PC-3 (cell line): ENCODE measurements at regions not wholly inside any gene's neighbourhood (a gene's known extent, or its start where the extent isn't known, plus 50 kb on each side); places are given as distances from the start of the nearest gene placed in this dataset.

Source experiments
- ATAC-seq: fragments of 200-7000 bp; cut with Tn5 transposase; 2 replicates; pipeline ENCODE4 v1.9.1; 2020; ENCODE audit warnings: mild to moderate bottlenecking, moderate library complexity
- BruUV-seq: library from RNA; stranded (reverse); fragments of 400-500 nt; replicated peaks from 2 replicates; lab custom pipeline; 2021; lab: Mats Ljungman, UMichigan
- CTCF ChIA-PET: fragments of 300-600 bp; sonication (Branson Sonifier 250); formaldehyde crosslinking; loops from one replicate; lab custom pipeline; 2022; ENCODE audit warnings: antibody characterized with exemption; lab: Charles Lee
- POLR2A ChIA-PET: fragments of 300-600 bp; sonication (Branson Sonifier 250); formaldehyde crosslinking; loops from one replicate; lab custom pipeline; 2022; ENCODE audit warnings: antibody characterized with exemption; ENCODE audit not compliant: unreplicated experiment; lab: Charles Lee
- DNase-seq: peaks from one replicate; pipeline ENCODE4 v3.0.0-alpha.2; 2015
- H2AFZ ChIP-seq: fragments of 300-600 bp; sonication (generic); 2 replicates; pipeline ENCODE4 v1.6.0; 2016; ENCODE audit warnings: antibody characterized with exemption, low read length
- H3F3A ChIP-seq: fragments of 300-600 bp; sonication (generic); one replicate; pipeline ENCODE4 v1.6.0; 2017; ENCODE audit warnings: antibody characterized with exemption, low read length, control low read depth, mild to moderate bottlenecking; ENCODE audit not compliant: unreplicated experiment
- H3K27ac ChIP-seq: fragments of 300-600 bp; sonication (generic); 2 replicates; pipeline ENCODE4 v1.5.1; 2016; ENCODE audit warnings: mild to moderate bottlenecking, low read length
- H3K27me3 ChIP-seq: fragments of 300-600 bp; sonication (generic); 2 replicates; pipeline ENCODE4 v1.6.1; 2016; ENCODE audit warnings: low read length, mixed read lengths
- H3K36me3 ChIP-seq: fragments of 300-600 bp; sonication (generic); 2 replicates; pipeline ENCODE4 v1.6.1; 2016; ENCODE audit warnings: low read depth, mixed run types, low read length, mixed read lengths
- H3K4me1 ChIP-seq: fragments of 300-600 bp; sonication (generic); 2 replicates; pipeline ENCODE4 v1.5.1; 2016; ENCODE audit warnings: low read length; ENCODE audit not compliant: insufficient read depth
- H3K4me2 ChIP-seq: fragments of 300-600 bp; sonication (generic); 2 replicates; pipeline ENCODE4 v1.6.0; 2016; ENCODE audit warnings: low read length
- H3K4me3 ChIP-seq: fragments of 300-600 bp; sonication (generic); 2 replicates; pipeline ENCODE4 v1.5.1; 2016; ENCODE audit warnings: mild to moderate bottlenecking, low read length, mixed read lengths
- H3K79me2 ChIP-seq: fragments of 300-600 bp; sonication (generic); 2 replicates; pipeline ENCODE4 v1.6.1; 2017; ENCODE audit warnings: low read length, mixed read lengths
- H3K9ac ChIP-seq: fragments of 300-600 bp; sonication (generic); 2 replicates; pipeline ENCODE4 v1.6.0; 2016; ENCODE audit warnings: mild to moderate bottlenecking, low read length
- H3K9me2 ChIP-seq: fragments of 300-600 bp; sonication (generic); replicated peaks from 2 replicates; pipeline ENCODE4 v1.6.1; 2016; ENCODE audit warnings: mixed run types, low read length, mixed read lengths
- H3K9me3 ChIP-seq: fragments of 300-600 bp; sonication (generic); 2 replicates; pipeline ENCODE4 v1.6.1; 2016; ENCODE audit warnings: low read length, mixed read lengths
- H4K20me1 ChIP-seq: fragments of 300-600 bp; sonication (generic); 2 replicates; pipeline ENCODE4 v1.6.1; 2016; ENCODE audit warnings: low read length, mixed read lengths
- CTCF ChIP-seq: fragments of 300-600 bp; sonication (generic); conservative IDR thresholded peaks from 2 replicates; pipeline ENCODE4 v1.5.1; 2017; ENCODE audit warnings: antibody characterized with exemption, low read depth, mild to moderate bottlenecking, low read length
- EZH2 ChIP-seq: fragments of 300-600 bp; sonication (generic); IDR thresholded peaks from one replicate; pipeline ENCODE4 v1.6.1; 2017; ENCODE audit warnings: antibody characterized with exemption, mild to moderate bottlenecking, low read length; ENCODE audit not compliant: unreplicated experiment
- EZH2phosphoT487 ChIP-seq: fragments of 300-600 bp; sonication (generic); IDR thresholded peaks from 2 replicates; pipeline ENCODE4 v1.6.1; 2018; ENCODE audit warnings: mild to moderate bottlenecking, antibody characterized with exemption, low read length, borderline replicate concordance
- intact Hi-C: fragments of 100-400 bp; cut with micrococcal nuclease; formaldehyde crosslinking; loops from 2 replicates; pipeline ENCODE4 v1.9.0; 2023

GRCh38 chr11:111095327-111095726, 150.2 kb upstream of the POU2AF2 start:
- no peak overlapping the region for H3K4me2 ChIP-seq
- H3K4me3 ChIP-seq: no peak overlapping the region
- no peaks in the 10 kb centered on the region for H3K79me2 ChIP-seq
- POLR2A ChIA-PET: no interaction called here
- no peak overlapping the region for H3K9ac ChIP-seq
- BruUV-seq: no TSS peak
- H4K20me1 ChIP-seq: no peaks in the 10 kb centered on the region
- ATAC-seq (no peak), DNase-seq (no peak)
- no peaks in the 10 kb centered on the region for H3K9me3 ChIP-seq
- H3K36me3 ChIP-seq: no peaks in the 10 kb centered on the region
- H3K4me1 ChIP-seq: no peaks in the 10 kb centered on the region
- H3K27me3 ChIP-seq: peaks cover 21% of the 10 kb centered on the region
- H3K27ac ChIP-seq: no peak overlapping the region
- no peaks in the 10 kb centered on the region for H3K9me2 ChIP-seq
- H3F3A ChIP-seq: no peaks in the 10 kb centered on the region
- TF ChIP-seq CTCF (no peak), EZH2 (no peak), EZH2phosphoT487 (no peak)
- H2AFZ ChIP-seq: no peak overlapping the region
- intact Hi-C loops: no loop called here
- CTCF ChIA-PET: no interaction called here

- Histone ChIP-seq H3K9me2 (no peaks in the 10 kb centered on the region), H3K9ac (no peak overlapping the region), H3K27ac (no peak overlapping the region), H3K36me3 (no peaks in the 10 kb centered on the region), H3K9me3 (no peaks in the 10 kb centered on the region), H3F3A (no peaks in the 10 kb centered on the region), H3K4me1 (no peaks in the 10 kb centered on the region), H3K79me2 (no peaks in the 10 kb centered on the region), H3K27me3 (peaks cover 36% of the 10 kb centered on the region), H2AFZ (no peak overlapping the region), H3K4me2 (no peak overlapping the region), H3K4me3 (no peak overlapping the region), H4K20me1 (no peaks in the 10 kb centered on the region)
- POLR2A ChIA-PET: no interaction called here
- intact Hi-C loops: no loop called here
- no TSS peak for BruUV-seq
- DNase-seq: no peak
- TF ChIP-seq EZH2: no peak
- TF ChIP-seq EZH2phosphoT487: no peak
- TF ChIP-seq CTCF: no peak
- CTCF ChIA-PET: no interaction called here
- no peak for ATAC-seq
These were observed 152.5 kb upstream of the POU2AF2 start for GRCh38 chr11:111093061-111093460.

- no peak overlapping the region for H2AFZ ChIP-seq
- no peak for DNase-seq
- no peaks in the 10 kb centered on the region for H3K36me3 ChIP-seq
- no peaks in the 10 kb centered on the region for H3K79me2 ChIP-seq
- no peaks in the 10 kb centered on the region for H3K9me2 ChIP-seq
- POLR2A ChIA-PET: no interaction called here
- peaks cover 34% of the 10 kb centered on the region for H3K27me3 ChIP-seq
- no peaks in the 10 kb centered on the region for H3K4me1 ChIP-seq
- intact Hi-C loops: no loop called here
- H4K20me1 ChIP-seq: no peaks in the 10 kb centered on the region
- no peaks in the 10 kb centered on the region for H3F3A ChIP-seq
- TF ChIP-seq CTCF (no peak), EZH2 (no peak), EZH2phosphoT487 (no peak)
- no peak overlapping the region for H3K4me3 ChIP-seq
- H3K27ac ChIP-seq: no peak overlapping the region
- H3K9me3 ChIP-seq: no peaks in the 10 kb centered on the region
- no peak for ATAC-seq
- CTCF ChIA-PET: no interaction called here
- BruUV-seq: no TSS peak
- no peak overlapping the region for H3K9ac ChIP-seq
- no peak overlapping the region for H3K4me2 ChIP-seq
These were observed 154.1 kb upstream of the POU2AF2 start for GRCh38 chr11:111091321-111091938.
